ENCODE measurements at regions not wholly inside any gene's neighbourhood (a gene's known extent, or its start where the extent isn't known, plus 50 kb on each side); places are given as distances from the start of the nearest gene placed in this dataset.

- no peak overlapping the region for H3K27ac ChIP-seq
- WGBS, 10 experiments = 0 to 29% (median 2%) methylated on average over 1 to 17 of the region's 77 CpGs; no CpG with 5 or more reads in 1 of the 10 experiments
- peak in 7 of 8 experiments; percentile 21 to 54 (median 40) for ATAC-seq (replicated peaks in 6 of 8)
- H3K4me1 ChIP-seq (replicated peaks in 1 of 2) = peaks cover 12 to 19% of the 10 kb centered on the region in 2 donors
- in situ Hi-C loops (cut with MboI; ENCODE audit: low pct_unique_long_range_greater_than_20kb in 2 of 9, low sequenced_read_pairs in 9 of 9, unreplicated experiment in 9 of 9) = no loop called here
- H3K4me3 ChIP-seq = peak overlapping the region; percentile 9 to 33 (median 20)
These were observed 79.0 kb downstream of the NR2F2 start for GRCh38 chr15:96409215-96410138.

GRCh38 chr15:96410175-96411055, 79.9 kb downstream of the NR2F2 start:
- 0 to 30% (median 12%) methylated on average over 4 to 13 of the region's 16 CpGs for WGBS, 10 experiments
- H3K27ac ChIP-seq = no peak overlapping the region
- H3K4me1 ChIP-seq (replicated peaks in 1 of 2) = peaks cover 12 to 19% of the 10 kb centered on the region in 2 donors
- in situ Hi-C loops (cut with MboI; ENCODE audit: low pct_unique_long_range_greater_than_20kb in 2 of 9, low sequenced_read_pairs in 9 of 9, unreplicated experiment in 9 of 9) = no loop called here
- no peak overlapping the region for H3K4me3 ChIP-seq
- ATAC-seq (replicated peaks in 6 of 8) = no peak

- in situ Hi-C loops (cut with MboI; ENCODE audit: low pct_unique_long_range_greater_than_20kb in 2 of 9, low sequenced_read_pairs in 9 of 9, unreplicated experiment in 9 of 9) = no loop called here
- Histone ChIP-seq H3K27ac (no peak overlapping the region), H3K4me3 (no peak overlapping the region), H3K4me1 (replicated peaks in 1 of 2) (peaks cover 12 to 19% of the 10 kb centered on the region in 2 donors)
- 1 to 63% (median 22%) methylated on average over 5 to 9 of the region's 9 CpGs for WGBS, 10 experiments
- ATAC-seq (replicated peaks in 6 of 8) = no peak
These were observed 80.8 kb downstream of the NR2F2 start for GRCh38 chr15:96411056-96412031.

GRCh38 chr15:96412045-96412905, 81.8 kb downstream of the NR2F2 start:
- WGBS, 10 experiments = 5 to 64% (median 31%) methylated on average over 2 to 6 of the region's 6 CpGs

DNA sequence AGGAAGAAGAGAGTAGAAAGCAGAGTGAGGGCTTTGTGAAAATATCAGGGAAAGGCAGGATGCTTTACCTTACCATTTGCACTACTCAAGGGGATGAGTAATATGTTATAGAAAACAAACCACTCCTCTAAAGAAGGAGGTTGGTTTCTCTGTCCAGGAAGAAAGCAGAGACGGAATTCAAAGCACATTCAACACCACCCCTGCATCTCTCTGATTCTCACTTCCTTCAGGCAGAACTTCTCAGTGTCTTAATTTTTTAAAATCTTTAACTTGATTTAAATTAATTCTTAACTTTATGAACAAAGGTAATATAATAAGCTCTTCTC, 82.4 kb downstream of the NR2F2 start:
- Histone ChIP-seq H3K4me3 (no peak overlapping the region), H3K27ac (no peak overlapping the region), H3K4me1 (replicated peaks in 1 of 2) (peaks cover 12 to 14% of the 10 kb centered on the region in 2 donors)
- 0 to 83% (median 57%) methylated on average over 1 of the region's 1 CpG; no CpG with 5 or more reads in 5 of the 10 experiments for WGBS, 10 experiments
- in situ Hi-C loops (cut with MboI; ENCODE audit: low pct_unique_long_range_greater_than_20kb in 2 of 9, low sequenced_read_pairs in 9 of 9, unreplicated experiment in 9 of 9) = no loop called here
- no peak for ATAC-seq (replicated peaks in 6 of 8)

More at GRCh38 chr15:96412045-96412905, 81.8 kb downstream of the NR2F2 start:
- H3K4me1 ChIP-seq (replicated peaks in 1 of 2) = peaks cover 12 to 14% of the 10 kb centered on the region in 2 donors
- H3K27ac ChIP-seq = no peak overlapping the region
- H3K4me3 ChIP-seq = no peak overlapping the region
- in situ Hi-C loops (cut with MboI; ENCODE audit: low pct_unique_long_range_greater_than_20kb in 2 of 9, low sequenced_read_pairs in 9 of 9, unreplicated experiment in 9 of 9) = no loop called here
- no peak for ATAC-seq (replicated peaks in 6 of 8)

GRCh38 chr15:96413657-96414056, 83.2 kb downstream of the NR2F2 start:
- ATAC-seq (replicated peaks in 6 of 8) = no peak
- Histone ChIP-seq H3K4me1 (replicated peaks in 1 of 2) (peaks cover 12 to 14% of the 10 kb centered on the region in 2 donors), H3K4me3 (no peak overlapping the region), H3K27ac (no peak overlapping the region)
- in situ Hi-C loops (cut with MboI; ENCODE audit: low pct_unique_long_range_greater_than_20kb in 2 of 9, low sequenced_read_pairs in 9 of 9, unreplicated experiment in 9 of 9) = no loop called here
- 0 to 67% (median 22%) methylated on average over 1 to 8 of the region's 9 CpGs; no CpG with 5 or more reads in 3 of the 10 experiments for WGBS, 10 experiments

- WGBS, 10 experiments = 24 to 69% (median 35%) methylated on average over 3 to 6 of the region's 8 CpGs; no CpG with 5 or more reads in 6 of the 10 experiments
- ATAC-seq (replicated peaks in 6 of 8) = no peak
- Histone ChIP-seq H3K4me3 (no peak overlapping the region), H3K4me1 (replicated peaks in 1 of 2) (peaks cover 6 to 9% of the 10 kb centered on the region in 2 donors), H3K27ac (no peak overlapping the region)
- in situ Hi-C loops (cut with MboI; ENCODE audit: low pct_unique_long_range_greater_than_20kb in 2 of 9, low sequenced_read_pairs in 9 of 9, unreplicated experiment in 9 of 9) = no loop called here
These were observed 84.4 kb downstream of the NR2F2 start for GRCh38 chr15:96414875-96415274.

GRCh38 chr15:96415513-96416217, 85.2 kb downstream of the NR2F2 start:
- H3K4me3 ChIP-seq = no peak overlapping the region
- H3K27ac ChIP-seq = no peak overlapping the region
- ATAC-seq (replicated peaks in 6 of 8) = no peak
- peaks cover 2 to 9% of the 10 kb centered on the region in 2 donors for H3K4me1 ChIP-seq (replicated peaks in 1 of 2)
- in situ Hi-C loops (cut with MboI; ENCODE audit: low pct_unique_long_range_greater_than_20kb in 2 of 9, low sequenced_read_pairs in 9 of 9, unreplicated experiment in 9 of 9) = no loop called here
- WGBS, 10 experiments = 3 to 69% (median 35%) methylated on average over 1 to 6 of the region's 21 CpGs; no CpG with 5 or more reads in 2 of the 10 experiments

DNA sequence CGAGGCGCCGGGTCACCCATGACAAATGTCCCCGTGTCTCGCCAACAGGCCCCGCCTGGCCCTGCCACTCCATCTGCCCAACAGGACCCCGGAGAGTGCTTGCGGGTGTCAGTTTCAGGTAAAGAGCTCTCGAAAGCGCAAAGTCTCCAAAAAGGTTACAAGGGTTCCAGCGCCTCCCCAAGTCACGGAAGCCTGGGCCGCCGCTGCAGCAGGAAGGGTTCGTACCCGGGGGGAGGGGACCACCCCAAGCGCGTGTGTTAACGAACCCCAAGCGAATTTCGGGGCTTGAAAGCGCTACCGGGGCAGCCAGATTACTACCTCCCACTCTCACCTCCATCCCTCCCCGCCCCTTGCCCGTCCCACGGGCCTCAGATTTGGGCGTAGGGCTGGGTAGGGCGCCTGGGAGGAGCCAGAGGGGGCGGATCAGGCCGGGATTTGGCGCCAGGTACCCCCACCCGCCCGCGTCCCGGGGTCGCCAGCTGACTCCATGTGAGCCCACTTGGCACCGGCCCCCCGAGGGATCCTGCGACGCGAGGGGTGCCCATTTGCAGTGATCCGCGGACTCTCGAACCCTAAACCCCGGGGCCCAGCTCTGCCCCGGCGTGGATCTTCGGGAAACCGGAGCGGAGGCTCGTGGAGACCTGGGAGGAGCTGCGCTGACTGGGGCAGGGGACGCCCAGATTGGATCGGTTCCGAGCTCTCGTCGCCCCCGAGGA, 85.9 kb downstream of the NR2F2 start:
- ATAC-seq (replicated peaks in 6 of 8) = no peak
- 0 to 3% (median 1%) methylated on average over 1 to 16 of the region's 58 CpGs; no CpG with 5 or more reads in 6 of the 10 experiments for WGBS, 10 experiments
- Histone ChIP-seq H3K4me3 (peak overlapping the region in 2 of 5 donors; percentile 21 to 22), H3K4me1 (replicated peaks in 1 of 2) (peaks cover 2 to 9% of the 10 kb centered on the region in 2 donors), H3K27ac (no peak overlapping the region)
- in situ Hi-C loops (cut with MboI; ENCODE audit: low pct_unique_long_range_greater_than_20kb in 2 of 9, low sequenced_read_pairs in 9 of 9, unreplicated experiment in 9 of 9) = no loop called here

GRCh38 chr15:96416934-96417759, 86.6 kb downstream of the NR2F2 start:
- 0 to 32% (median 2%) methylated on average over 4 to 18 of the region's 51 CpGs for WGBS, 10 experiments
- peak overlapping the region in 2 of 5 donors; percentile 21 to 22 for H3K4me3 ChIP-seq
- H3K4me1 ChIP-seq (replicated peaks in 1 of 2) = peaks cover 2 to 9% of the 10 kb centered on the region in 2 donors
- in situ Hi-C loops (cut with MboI; ENCODE audit: low pct_unique_long_range_greater_than_20kb in 2 of 9, low sequenced_read_pairs in 9 of 9, unreplicated experiment in 9 of 9) = no loop called here
- H3K27ac ChIP-seq = no peak overlapping the region
- ATAC-seq (replicated peaks in 6 of 8) = peak in 6 of 8 experiments; percentile 20 to 72 (median 60)

Measured in motor neuron (in vitro differentiated cells).